Activated effector memory CD4-positive, alpha-beta T cell treated with anti-CD3 and anti-CD28 coated beads, Interleukin-2, amount 50 U/mL, for 16 hours (primary cell): ENCODE measurements at regions not wholly inside any gene's neighbourhood (a gene's known extent, or its start where the extent isn't known, plus 50 kb on each side); places are given as distances from the start of the nearest gene placed in this dataset.
"Not testable (repeated sequence)": the region's sequence is repeated elsewhere in the genome, so short reads cannot be mapped to it uniquely, and the experiment has no call there.

ENCODE experiments used
- DNase-seq: peaks from one replicate; pipeline ENCODE4 v3.0.0-alpha.2; 2020

DNA sequence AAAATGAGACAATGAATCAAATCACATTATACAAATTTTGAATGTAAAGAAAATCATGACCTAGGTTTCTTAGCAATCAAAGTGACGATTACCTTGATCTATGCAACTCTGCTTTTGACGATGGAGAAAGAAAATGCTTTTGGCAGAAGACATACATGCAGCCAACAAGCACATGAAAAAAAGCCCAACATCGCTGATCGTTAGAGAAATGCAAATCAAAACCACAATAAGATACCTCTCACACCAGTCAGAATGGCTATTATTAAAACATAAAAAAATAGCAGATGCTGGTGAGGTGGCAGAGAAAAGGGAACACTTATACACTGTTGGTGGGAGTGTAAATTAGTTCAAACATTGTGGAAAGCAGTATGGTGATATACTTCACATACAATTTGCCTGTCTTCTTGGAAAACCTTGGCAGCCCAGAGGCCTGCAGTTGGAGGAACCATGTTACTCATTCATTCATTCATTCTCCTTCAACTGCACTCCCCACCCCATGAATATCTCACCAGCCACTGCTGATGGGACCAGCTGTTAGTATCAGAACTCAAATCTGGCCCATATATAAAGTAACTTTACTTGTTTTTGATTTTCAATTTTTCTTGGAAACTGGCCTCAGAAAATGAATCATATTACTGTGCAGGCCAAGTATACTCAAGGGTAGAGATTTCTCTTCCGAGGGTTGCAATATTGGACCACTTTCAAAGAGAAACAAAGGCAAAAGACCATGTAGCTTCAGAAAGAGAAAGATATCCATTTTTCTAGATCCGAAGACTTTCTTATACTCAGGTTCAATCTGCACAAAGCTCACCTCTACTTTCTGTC, 358.6 kb upstream of the ARHGEF26 start:
- DNase-seq = no peak

DNA sequence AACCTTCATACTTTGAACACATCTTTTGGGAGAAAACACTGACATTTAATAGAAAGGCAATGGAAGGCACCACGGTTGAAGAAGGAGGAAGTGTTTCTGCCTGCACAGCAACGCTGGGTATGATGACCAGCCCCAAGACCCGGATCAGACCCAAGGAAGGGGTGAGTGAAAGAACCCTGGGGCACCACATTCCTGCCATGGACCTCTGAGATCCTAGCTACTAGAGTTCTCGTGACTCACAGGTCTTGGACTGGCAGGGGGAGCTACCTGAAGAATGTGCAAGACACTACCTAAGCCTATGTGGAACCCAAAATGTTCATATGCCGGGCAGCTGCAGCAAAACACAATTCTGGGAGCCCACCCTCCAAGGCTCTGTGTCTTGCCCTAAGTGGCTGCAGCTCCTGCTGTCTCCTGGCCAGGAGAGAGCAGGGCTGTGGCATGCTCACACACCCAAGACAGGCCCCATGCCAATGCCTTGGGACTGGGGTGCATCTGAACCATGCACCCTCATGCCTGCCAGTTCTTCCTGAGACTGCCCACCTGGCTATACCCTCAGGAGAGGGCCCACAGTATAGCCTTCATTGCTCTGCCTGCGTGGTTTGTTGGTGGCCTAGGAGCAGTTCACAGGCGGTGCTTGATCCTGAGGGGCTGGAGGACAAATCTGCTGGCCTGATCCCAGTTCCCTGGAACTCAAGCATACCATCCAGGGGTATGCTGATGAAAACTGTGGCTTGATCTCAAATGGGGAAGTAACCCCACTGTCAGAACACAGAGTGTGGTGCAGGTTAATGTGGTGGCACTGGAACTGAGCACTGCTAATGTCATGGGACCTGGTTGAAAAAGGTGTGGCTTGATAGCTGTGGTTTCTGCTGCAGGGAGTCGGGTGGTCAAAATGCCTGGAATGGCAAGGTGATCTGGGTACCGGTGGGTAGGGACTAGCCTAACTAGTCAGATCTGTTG, 353.3 kb upstream of the ARHGEF26 start:
- no peak for DNase-seq

GRCh38 chr3:153768561-153769469, 352.4 kb upstream of the ARHGEF26 start:
- peak; percentile 71 for DNase-seq

- DNase-seq = no peak
Measured at GRCh38 chr3:153783106-153783505, 338.1 kb upstream of the ARHGEF26 start.

GRCh38 chr3:153783741-153784480, 337.3 kb upstream of the ARHGEF26 start:
- no peak for DNase-seq

DNA sequence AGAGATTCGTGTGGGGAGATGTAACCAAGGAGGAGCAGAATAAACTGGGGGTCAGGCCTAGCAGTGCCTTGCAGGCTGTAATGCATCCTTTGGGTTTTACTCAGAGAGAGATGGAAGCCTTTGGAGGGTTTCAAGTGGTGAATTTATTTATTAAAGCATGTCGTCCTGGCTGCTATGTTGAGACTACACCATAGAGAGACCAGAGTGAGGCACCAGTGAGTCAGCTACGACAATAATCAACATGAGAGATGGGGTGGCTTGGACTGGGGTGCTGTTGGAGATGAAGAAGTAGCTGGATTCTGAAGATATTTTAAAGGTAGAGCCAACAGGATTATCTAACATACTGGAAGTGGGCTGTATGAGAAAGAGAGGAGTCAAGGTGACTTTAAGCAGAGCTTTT, 335.3 kb upstream of the ARHGEF26 start:
- no peak for DNase-seq

GRCh38 chr3:153789380-153789779, 331.8 kb upstream of the ARHGEF26 start:
- no peak for DNase-seq

- not testable (repeated sequence) for DNase-seq
Measured at GRCh38 chr3:153797056-153797455, 324.1 kb upstream of the ARHGEF26 start.

DNA sequence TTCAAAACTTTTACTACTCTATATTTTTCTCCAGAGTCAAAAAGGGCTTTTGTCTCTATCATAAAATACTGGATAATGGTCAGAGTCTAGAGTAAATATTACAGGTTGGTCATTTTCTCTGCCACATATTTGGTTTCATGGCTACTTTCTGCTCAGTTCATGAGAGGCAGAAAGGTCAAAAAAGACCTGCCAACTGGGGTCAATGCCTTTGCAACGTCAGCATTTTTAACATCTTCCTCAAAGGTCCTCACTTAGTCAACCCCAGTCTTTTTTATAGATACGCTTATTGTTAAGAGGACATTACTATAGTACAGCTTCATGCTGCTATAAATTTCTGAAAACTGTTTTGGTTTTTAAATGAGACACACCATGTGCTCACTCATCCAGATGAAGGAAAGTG, 312.1 kb upstream of the ARHGEF26 start:
- no peak for DNase-seq

GRCh38 chr3:153818338-153818737, 302.9 kb upstream of the ARHGEF26 start:
- no peak for DNase-seq

GRCh38 chr3:153820035-153820434, 301.2 kb upstream of the ARHGEF26 start:
- DNase-seq = no peak

GRCh38 chr3:153828346-153828745, 292.8 kb upstream of the ARHGEF26 start:
- not testable (repeated sequence) for DNase-seq

DNA sequence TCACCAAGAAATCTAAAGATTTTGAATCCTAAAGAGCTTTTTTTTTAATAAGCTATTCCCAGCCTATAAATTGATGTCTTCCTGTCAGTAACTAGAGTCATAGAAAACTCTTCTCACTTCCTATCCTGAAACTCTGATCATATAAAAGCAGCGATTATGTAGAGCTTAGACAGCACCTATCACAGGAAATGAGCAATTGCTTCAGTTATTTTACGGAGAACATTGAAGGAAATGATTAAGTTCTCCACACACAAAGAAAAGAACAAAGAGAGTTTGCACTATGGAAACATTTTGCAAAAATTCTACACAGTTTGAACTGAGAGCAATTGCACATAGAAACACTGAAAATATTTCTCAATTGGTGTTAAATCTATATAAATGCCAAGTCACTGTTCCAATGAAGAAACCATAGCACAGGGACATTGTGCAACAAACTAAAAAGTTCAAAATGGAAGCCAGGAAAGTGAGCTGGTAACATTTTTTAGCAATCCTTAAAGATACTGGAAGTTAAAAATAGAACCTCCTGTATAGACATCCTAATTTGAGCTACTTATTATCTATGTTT, 291.5 kb upstream of the ARHGEF26 start:
- DNase-seq = no peak

DNA sequence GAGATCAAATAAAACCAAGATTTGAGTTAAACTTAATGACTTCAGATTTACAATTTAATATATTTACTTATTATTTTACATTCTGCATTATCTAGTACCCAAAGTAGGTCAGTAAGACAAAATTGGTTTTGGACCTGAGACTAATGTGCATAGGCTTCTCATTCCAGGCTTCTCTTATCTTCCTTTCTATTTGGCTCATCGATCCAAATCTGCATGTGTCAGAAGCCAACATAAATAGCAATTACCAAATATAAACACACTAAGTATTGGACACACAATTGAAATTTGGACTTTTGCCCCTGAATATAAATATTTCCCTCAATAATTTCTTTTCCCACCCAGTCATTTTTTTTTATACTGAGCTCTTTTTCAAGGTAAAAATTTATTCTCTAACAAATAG, 290.6 kb upstream of the ARHGEF26 start:
- DNase-seq = no peak

DNA sequence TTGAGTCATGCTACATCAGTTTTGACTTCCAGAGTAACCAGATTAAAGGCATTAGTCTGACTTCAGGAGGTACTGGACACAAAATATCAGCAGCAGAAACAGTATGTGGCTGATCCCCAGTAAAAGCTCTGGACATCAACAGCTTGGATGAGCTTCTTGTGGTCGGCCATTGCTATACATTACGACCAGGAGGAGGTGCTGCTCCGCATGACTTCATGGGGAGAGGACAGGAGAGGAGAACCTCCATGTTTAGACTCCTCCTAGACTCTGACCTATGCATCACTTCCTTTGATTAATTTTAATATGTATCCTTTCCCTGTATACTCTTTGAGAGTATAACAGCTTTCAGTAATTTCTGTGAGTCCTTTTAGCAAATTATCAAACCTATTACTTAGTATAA, 285.6 kb upstream of the ARHGEF26 start:
- no peak for DNase-seq

- no peak for DNase-seq
Measured at GRCh38 chr3:153840487-153840886, 280.7 kb upstream of the ARHGEF26 start.

- DNase-seq = no peak
Measured at GRCh38 chr3:153843994-153844393, 277.2 kb upstream of the ARHGEF26 start.

DNA sequence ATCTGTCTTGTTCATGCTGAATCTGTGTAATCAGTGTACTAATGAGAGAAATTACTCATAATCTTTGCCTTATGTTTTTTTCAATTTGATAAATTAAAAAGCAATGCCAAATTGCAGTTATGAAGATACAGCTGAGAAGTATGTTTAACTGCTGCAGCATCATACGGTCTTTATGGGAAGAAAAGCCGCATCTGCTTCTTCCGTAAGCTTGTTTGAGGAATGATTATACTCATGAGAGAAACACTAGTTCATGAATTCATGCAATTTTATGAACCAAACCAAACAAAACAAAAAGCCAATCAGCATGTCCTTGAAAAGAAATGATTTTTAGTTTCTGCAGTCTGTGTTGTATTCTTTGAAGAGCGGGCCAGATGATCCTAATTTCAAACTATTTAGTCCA, 275.9 kb upstream of the ARHGEF26 start:
- no peak for DNase-seq

DNA sequence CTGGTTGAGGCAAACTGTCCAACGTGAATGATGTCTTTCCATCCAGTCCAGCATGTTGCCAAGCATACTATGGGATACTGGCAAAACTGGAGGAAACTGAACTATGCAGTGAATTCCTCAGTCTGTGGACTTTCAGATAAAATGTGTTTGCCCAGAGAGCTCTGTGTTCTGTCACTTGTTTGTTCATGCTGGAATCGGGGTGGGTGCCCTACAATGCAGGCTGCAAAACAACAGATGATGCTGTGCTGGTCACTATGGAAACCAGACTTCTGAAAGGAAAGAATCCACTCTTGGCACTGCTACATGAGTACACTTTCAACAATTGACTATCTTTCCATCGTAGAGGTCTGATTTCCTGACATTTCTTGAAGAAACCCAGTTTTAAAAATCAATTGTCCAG, 272.5 kb upstream of the ARHGEF26 start:
- no peak for DNase-seq

- no peak for DNase-seq
Measured at GRCh38 chr3:153852355-153852754, 268.8 kb upstream of the ARHGEF26 start.

GRCh38 chr3:153853163-153853562, 268.0 kb upstream of the ARHGEF26 start:
- DNase-seq = no peak

GRCh38 chr3:153855772-153856171, 265.4 kb upstream of the ARHGEF26 start:
- no peak for DNase-seq
